ENCODE measurements at regions not wholly inside any gene's neighbourhood (a gene's known extent, or its start where the extent isn't known, plus 50 kb on each side); places are given as distances from the start of the nearest gene placed in this dataset.

DNA sequence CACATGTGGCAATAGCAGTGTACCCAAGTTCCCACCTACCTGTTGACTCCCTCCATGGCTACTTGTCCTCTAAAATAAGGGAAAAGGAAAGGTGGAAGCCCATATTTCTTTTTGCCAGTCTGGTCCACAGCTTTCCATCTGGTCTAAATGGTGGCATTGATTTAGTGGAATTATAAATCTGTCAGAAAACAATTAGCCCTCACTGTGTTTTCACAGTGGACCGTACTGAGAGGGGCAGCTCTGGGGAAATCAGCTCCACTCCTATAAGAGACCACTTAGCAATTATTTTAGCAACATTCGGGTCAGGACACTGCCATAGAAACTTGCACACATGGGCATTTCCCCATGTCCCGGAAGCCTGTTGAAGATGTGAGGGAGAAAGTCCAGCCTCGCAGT lies 653.4 kb upstream of the MARCKS start:
- H2AFZ ChIP-seq (ENCODE audit: low read depth, low read length): no peak overlapping the region
- TF ChIP-seq EZH2 (IDR thresholded peaks at IDR 0.05; ENCODE audit: borderline replicate concordance, low read depth, low read length, severe bottlenecking) (no peak), GATA2 (IDR thresholded peaks at IDR 0.05; ENCODE audit: insufficient read depth, insufficient read length, low read depth, low read length) (no peak), POLR2AphosphoS5 (IDR thresholded peaks at IDR 0.05; ENCODE audit: insufficient read depth, low read depth, low read length) (no peak), FOS (IDR thresholded peaks at IDR 0.05; ENCODE audit: borderline replicate concordance, insufficient read depth, low read length) (no peak), JUN (IDR thresholded peaks at IDR 0.05; ENCODE audit: borderline replicate concordance, insufficient read depth, insufficient read length, low read depth) (no peak), POLR2A (IDR thresholded peaks at IDR 0.05; ENCODE audit: low read depth, low read length) (no peak), MYC (IDR thresholded peaks at IDR 0.05; ENCODE audit: low read depth, low read length) (no peak)
- TF ChIP-seq, protein P1, sequence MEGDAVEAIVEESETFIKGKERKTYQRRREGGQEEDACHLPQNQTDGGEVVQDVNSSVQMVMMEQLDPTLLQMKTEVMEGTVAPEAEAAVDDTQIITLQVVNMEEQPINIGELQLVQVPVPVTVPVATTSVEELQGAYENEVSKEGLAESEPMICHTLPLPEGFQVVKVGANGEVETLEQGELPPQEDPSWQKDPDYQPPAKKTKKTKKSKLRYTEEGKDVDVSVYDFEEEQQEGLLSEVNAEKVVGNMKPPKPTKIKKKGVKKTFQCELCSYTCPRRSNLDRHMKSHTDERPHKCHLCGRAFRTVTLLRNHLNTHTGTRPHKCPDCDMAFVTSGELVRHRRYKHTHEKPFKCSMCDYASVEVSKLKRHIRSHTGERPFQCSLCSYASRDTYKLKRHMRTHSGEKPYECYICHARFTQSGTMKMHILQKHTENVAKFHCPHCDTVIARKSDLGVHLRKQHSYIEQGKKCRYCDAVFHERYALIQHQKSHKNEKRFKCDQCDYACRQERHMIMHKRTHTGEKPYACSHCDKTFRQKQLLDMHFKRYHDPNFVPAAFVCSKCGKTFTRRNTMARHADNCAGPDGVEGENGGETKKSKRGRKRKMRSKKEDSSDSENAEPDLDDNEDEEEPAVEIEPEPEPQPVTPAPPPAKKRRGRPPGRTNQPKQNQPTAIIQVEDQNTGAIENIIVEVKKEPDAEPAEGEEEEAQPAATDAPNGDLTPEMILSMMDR (IDR thresholded peaks at IDR 0.05; ENCODE audit: extremely low read depth in 1 of 2, insufficient read depth in 1 of 2, low read depth in 1 of 2, low read length in 2 of 2): no peak
- TF ChIP-seq, protein P2, sequence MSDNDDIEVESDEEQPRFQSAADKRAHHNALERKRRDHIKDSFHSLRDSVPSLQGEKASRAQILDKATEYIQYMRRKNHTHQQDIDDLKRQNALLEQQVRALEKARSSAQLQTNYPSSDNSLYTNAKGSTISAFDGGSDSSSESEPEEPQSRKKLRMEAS (IDR thresholded peaks at IDR 0.05; ENCODE audit: insufficient read depth, insufficient read length): no peak
- H3K4me2 ChIP-seq (ENCODE audit: insufficient read depth, low read length): no peak overlapping the region
- dilution Hi-C loops (cut with MboI; ENCODE audit: extremely low pct_ligation_motif_present, low sequenced_read_pairs) (no loop called here), intact Hi-C loops (cut with micrococcal nuclease) (no loop called here)
- H3K4me1 ChIP-seq (ENCODE audit: control insufficient read depth, extremely low read depth, insufficient read depth, low read length): no peaks in the 10 kb centered on the region
- no peaks in the 10 kb centered on the region for H3K9me3 ChIP-seq (replicated peaks; ENCODE audit: control insufficient read depth, insufficient read depth, low read length)
- no peak for DNase-seq (ENCODE audit: low read depth, low spot score)
- no peaks in the 10 kb centered on the region for H3K36me3 ChIP-seq (ENCODE audit: control insufficient read depth in 2 of 2, extremely low read depth in 1 of 2, insufficient read depth in 2 of 2, low read length in 2 of 2)
- FAIRE-seq: no peak
- POLR2A ChIA-PET: no interaction called here
- no peaks in the 10 kb centered on the region for H4K20me1 ChIP-seq (replicated peaks; ENCODE audit: control insufficient read depth, extremely low read depth, insufficient read depth, low read length)
- CTCF ChIA-PET: no interaction called here
- no peak overlapping the region for H3K9ac ChIP-seq (replicated peaks; ENCODE audit: extremely low read depth, insufficient read depth, low read length)
- H3K27ac ChIP-seq (ENCODE audit: insufficient read depth, low read depth, low read length): no peak overlapping the region
- no peak overlapping the region for H3K4me3 ChIP-seq (replicated peaks in 1 of 3; ENCODE audit: insufficient read depth in 1 of 3, low read depth in 1 of 3, low read length in 3 of 3)
- no peaks in the 10 kb centered on the region for H3K79me2 ChIP-seq (ENCODE audit: control insufficient read depth, insufficient read depth, low read length)
- no peaks in the 10 kb centered on the region for H3K9me1 ChIP-seq (replicated peaks; ENCODE audit: control insufficient read depth, extremely low read depth, insufficient read depth, low read length)
- no peaks in the 10 kb centered on the region for H3K27me3 ChIP-seq (ENCODE audit: control insufficient read depth in 2 of 2, insufficient read depth in 2 of 2, low read length in 2 of 2)
- no TSS peak for BruUV-seq (replicated peaks)

All from endothelial cell of umbilical vein (primary cell).